Kidney epithelial cell (primary cell): ENCODE measurements at regions not wholly inside any gene's neighbourhood (a gene's known extent, or its start where the extent isn't known, plus 50 kb on each side); places are given as distances from the start of the nearest gene placed in this dataset.

Experiments used
- DNase-seq: peaks from one replicate; pipeline ENCODE4 v3.0.0-alpha.2; 2010; ENCODE audit warnings: low read depth
- H3K27me3 ChIP-seq: 2 replicates; pipeline ENCODE4 v1.6.0; 2011; ENCODE audit warnings: low read length; ENCODE audit not compliant: control insufficient read depth, insufficient read depth
- H3K36me3 ChIP-seq: 2 replicates; pipeline ENCODE4 v1.5.1; 2011; ENCODE audit warnings: low read length; ENCODE audit not compliant: control insufficient read depth, insufficient read depth
- H3K4me3 ChIP-seq: 2 replicates; pipeline ENCODE4 v1.5.1; 2011; ENCODE audit warnings: low read depth, mild to moderate bottlenecking, control low read depth, low read length
- TF ChIP-seq, protein P1 (sequence below): IDR thresholded peaks from 2 replicates; pipeline ENCODE4 v1.5.1; 2011; ENCODE audit warnings: mild to moderate bottlenecking, moderate library complexity, low read length, control low read depth, inconsistent platforms; ENCODE audit not compliant: insufficient read depth, poor library complexity, severe bottlenecking

DNA sequence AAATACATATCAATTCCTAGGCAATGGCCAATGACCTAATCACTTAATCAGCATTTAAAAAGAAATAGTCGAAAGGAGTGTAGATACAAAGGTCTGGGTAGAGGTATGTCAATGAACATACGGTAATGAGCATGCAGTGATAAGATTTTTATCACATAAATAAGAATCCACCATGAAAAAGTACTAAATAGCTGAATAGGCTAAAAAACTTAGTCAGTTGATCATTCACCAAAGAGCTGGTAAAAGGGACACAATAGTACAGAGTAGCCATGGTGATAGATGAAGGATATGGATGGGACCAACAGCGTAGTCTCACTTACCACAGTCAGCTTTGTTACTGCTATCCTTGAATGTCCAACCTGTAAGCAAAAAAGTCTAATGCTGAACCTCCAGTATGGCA is 1018.6 kb upstream of the EYS start:
- TF ChIP-seq, protein P1, sequence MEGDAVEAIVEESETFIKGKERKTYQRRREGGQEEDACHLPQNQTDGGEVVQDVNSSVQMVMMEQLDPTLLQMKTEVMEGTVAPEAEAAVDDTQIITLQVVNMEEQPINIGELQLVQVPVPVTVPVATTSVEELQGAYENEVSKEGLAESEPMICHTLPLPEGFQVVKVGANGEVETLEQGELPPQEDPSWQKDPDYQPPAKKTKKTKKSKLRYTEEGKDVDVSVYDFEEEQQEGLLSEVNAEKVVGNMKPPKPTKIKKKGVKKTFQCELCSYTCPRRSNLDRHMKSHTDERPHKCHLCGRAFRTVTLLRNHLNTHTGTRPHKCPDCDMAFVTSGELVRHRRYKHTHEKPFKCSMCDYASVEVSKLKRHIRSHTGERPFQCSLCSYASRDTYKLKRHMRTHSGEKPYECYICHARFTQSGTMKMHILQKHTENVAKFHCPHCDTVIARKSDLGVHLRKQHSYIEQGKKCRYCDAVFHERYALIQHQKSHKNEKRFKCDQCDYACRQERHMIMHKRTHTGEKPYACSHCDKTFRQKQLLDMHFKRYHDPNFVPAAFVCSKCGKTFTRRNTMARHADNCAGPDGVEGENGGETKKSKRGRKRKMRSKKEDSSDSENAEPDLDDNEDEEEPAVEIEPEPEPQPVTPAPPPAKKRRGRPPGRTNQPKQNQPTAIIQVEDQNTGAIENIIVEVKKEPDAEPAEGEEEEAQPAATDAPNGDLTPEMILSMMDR: no peak
- no peak for DNase-seq
- H3K4me3 ChIP-seq: no peak overlapping the region

DNA sequence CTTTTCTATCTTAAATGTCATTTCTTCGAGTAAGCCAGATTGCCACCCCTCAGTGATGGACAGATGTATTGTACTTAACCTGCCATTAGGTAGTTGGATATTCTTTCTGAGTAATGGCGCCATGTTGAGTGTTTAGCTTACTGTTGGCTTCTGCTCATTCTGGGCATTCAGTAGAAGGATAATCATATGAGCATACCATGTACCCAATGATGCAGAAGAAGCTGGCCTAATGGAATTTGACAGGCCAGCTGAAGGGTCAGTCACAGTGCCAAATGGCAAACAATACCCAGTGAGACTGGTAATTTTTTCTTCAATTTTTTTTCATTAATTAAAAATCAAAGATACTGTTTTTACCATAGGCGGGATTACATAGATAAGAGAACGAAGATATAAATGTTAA is 1010.8 kb upstream of the EYS start:
- TF ChIP-seq, protein P1: no peak
- no peak for DNase-seq
- Histone ChIP-seq H3K36me3 (no peaks in the 10 kb centered on the region), H3K4me3 (no peak overlapping the region), H3K27me3 (no peaks in the 10 kb centered on the region)

More for the DNA sequence above, 1018.6 kb upstream of the EYS start:
- Histone ChIP-seq H3K36me3 (no peaks in the 10 kb centered on the region), H3K27me3 (no peaks in the 10 kb centered on the region)

DNA sequence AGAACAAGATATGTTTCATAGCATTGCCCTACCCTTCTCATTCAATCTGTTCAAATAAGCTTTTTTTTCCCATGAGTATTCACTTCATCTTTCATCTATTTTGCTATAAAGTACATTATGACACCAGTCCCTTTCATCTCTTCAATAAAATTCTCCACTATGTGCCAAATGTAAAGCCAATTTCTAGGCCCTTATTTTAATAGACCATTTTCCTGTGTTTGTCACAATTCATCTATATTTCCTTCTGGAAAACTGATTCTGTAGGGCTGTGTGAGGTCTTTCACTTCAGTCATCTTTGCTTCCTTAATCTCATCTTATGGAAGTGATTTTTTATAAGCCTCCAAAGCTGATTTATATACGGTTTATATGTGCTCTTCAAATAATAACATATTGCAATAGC is 992.4 kb upstream of the EYS start:
- TF ChIP-seq, protein P1: no peak
- no peak overlapping the region for H3K4me3 ChIP-seq
- H3K27me3 ChIP-seq: no peaks in the 10 kb centered on the region
- no peak for DNase-seq
- H3K36me3 ChIP-seq: no peaks in the 10 kb centered on the region

- Histone ChIP-seq H3K27me3 (no peaks in the 10 kb centered on the region), H3K4me3 (no peak overlapping the region), H3K36me3 (no peaks in the 10 kb centered on the region)
- TF ChIP-seq, protein P1: no peak
- no peak for DNase-seq
Measured at GRCh38 chr6:66689608-66690007, 982.6 kb upstream of the EYS start.

DNA sequence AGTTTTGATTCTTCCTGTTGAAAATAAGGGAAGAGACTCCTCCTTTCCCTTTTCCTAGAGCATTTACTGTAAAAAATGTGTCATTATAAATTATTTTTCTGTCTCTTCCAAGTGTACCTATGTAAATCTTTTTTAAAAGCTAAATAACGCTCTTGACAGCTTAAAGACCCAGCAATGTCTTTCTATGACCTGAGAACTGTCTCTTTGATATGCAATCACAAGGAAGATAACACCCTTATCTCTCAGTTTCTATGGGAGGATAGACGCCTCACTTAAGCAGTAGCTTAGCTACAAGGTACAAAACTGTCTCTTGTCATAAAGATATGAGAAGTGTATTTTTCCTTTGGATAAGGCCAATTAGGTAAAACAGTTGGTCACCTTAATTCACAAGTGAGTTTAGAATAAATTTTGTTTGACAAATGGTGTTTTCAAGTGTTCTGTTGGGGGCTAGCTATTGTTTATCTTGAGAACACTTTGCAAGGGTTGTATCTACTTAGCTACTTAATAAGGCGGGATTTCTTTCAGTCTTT is 980.6 kb upstream of the EYS start:
- TF ChIP-seq, protein P1: no peak
- H3K36me3 ChIP-seq: no peaks in the 10 kb centered on the region
- H3K27me3 ChIP-seq: no peaks in the 10 kb centered on the region
- no peak overlapping the region for H3K4me3 ChIP-seq
- DNase-seq: no peak

- H3K36me3 ChIP-seq: no peaks in the 10 kb centered on the region
- TF ChIP-seq, protein P1: no peak
- no peaks in the 10 kb centered on the region for H3K27me3 ChIP-seq
- no peak overlapping the region for H3K4me3 ChIP-seq
- no peak for DNase-seq
Measured at GRCh38 chr6:66675906-66676305, 968.9 kb upstream of the EYS start.
